Endothelial cell of umbilical vein (primary cell): ENCODE measurements at regions not wholly inside any gene's neighbourhood (a gene's known extent, or its start where the extent isn't known, plus 50 kb on each side); places are given as distances from the start of the nearest gene placed in this dataset.

Experiments
- BruUV-seq: library from RNA; stranded (reverse); fragments of 400-500 nt; replicated peaks from 2 replicates; lab custom pipeline; 2021; lab: Mats Ljungman, UMichigan
- CTCF ChIA-PET: fragments of 300-600, 350-600 bp; sonication (Branson Sonifier 250); formaldehyde crosslinking; loops from one replicate; lab custom pipeline; 2021; ENCODE audit warnings: antibody characterized with exemption, inconsistent platforms; lab: Charles Lee
- POLR2A ChIA-PET: fragments of 300-600, 350-600 bp; sonication (Branson Sonifier 250); formaldehyde crosslinking; loops from one replicate; lab custom pipeline; 2021; ENCODE audit warnings: antibody characterized with exemption, inconsistent platforms; lab: Charles Lee
- DNase-seq: peaks from one replicate; pipeline ENCODE4 v3.0.0-alpha.2; 2011; ENCODE audit warnings: low read depth, low spot score
- FAIRE-seq: peaks from 2 replicates; lab custom pipeline; 2011; peaks lifted over from hg19 to GRCh38; lab: Jason Lieb, UNC
- H2AFZ ChIP-seq: 2 replicates; pipeline ENCODE4 v1.6.0; 2012; ENCODE audit warnings: low read depth, low read length, control low read depth, inconsistent platforms
- H3K27ac ChIP-seq: 2 replicates; pipeline ENCODE4 v1.5.1; 2011; ENCODE audit warnings: low read depth, mild to moderate bottlenecking, control low read depth, low read length, moderate library complexity; ENCODE audit not compliant: insufficient read depth
- H3K27me3 ChIP-seq, 2 experiments: 2 replicates each; pipeline versions ENCODE4 v1.6.0 to v1.6.1; 2011; ENCODE audit warnings: low read length in 2 of 2, mixed read lengths in 1 of 2; ENCODE audit not compliant: control insufficient read depth in 2 of 2, insufficient read depth in 2 of 2
- H3K36me3 ChIP-seq, 2 experiments: 2 replicates in 1 of 2; 3 replicates in 1 of 2; pipeline ENCODE4 v1.5.1; 2011; ENCODE audit warnings: low read length in 2 of 2, mild to moderate bottlenecking in 1 of 2, moderate library complexity in 1 of 2; ENCODE audit not compliant: control insufficient read depth in 2 of 2, insufficient read depth in 2 of 2; ENCODE audit errors: extremely low read depth in 1 of 2
- H3K4me1 ChIP-seq: 3 replicates; pipeline ENCODE4 v1.5.1; 2011; ENCODE audit warnings: mild to moderate bottlenecking, low read length; ENCODE audit not compliant: control insufficient read depth, insufficient read depth; ENCODE audit errors: extremely low read depth
- H3K4me2 ChIP-seq: 2 replicates; pipeline ENCODE4 v1.6.1; 2011; ENCODE audit warnings: low read length, control low read depth, mixed read lengths; ENCODE audit not compliant: insufficient read depth
- H3K4me3 ChIP-seq, 3 experiments: fragments of 200-600 bp in 1 of 3; sonication (generic), shearing (Covaris generic) in 1 of 3; replicated peaks in 1 of 3; 2 replicates each; pipeline ENCODE4 v1.5.1; 2011 to 2016; ENCODE audit warnings: control low read depth in 3 of 3, low read length in 3 of 3, mild to moderate bottlenecking in 2 of 3, inconsistent platforms in 1 of 3, low read depth in 1 of 3, moderate library complexity in 1 of 3; ENCODE audit not compliant: insufficient read depth in 1 of 3
- H3K79me2 ChIP-seq: 2 replicates; pipeline ENCODE4 v1.6.0; 2012; ENCODE audit warnings: low read length, inconsistent platforms; ENCODE audit not compliant: control insufficient read depth, insufficient read depth
- H3K9ac ChIP-seq: replicated peaks from 2 replicates; pipeline ENCODE3; 2011; ENCODE audit warnings: low read length, control low read depth; ENCODE audit not compliant: insufficient read depth; ENCODE audit errors: extremely low read depth
- H3K9me1 ChIP-seq: replicated peaks from 3 replicates; pipeline ENCODE4 v1.6.0; 2011; ENCODE audit warnings: mild to moderate bottlenecking, low read length; ENCODE audit not compliant: control insufficient read depth, insufficient read depth; ENCODE audit errors: extremely low read depth
- H3K9me3 ChIP-seq: replicated peaks from 2 replicates; pipeline ENCODE4 v1.5.1; 2012; ENCODE audit warnings: low read length, inconsistent platforms; ENCODE audit not compliant: control insufficient read depth, insufficient read depth
- H4K20me1 ChIP-seq: replicated peaks from 2 replicates; pipeline ENCODE3; 2011; ENCODE audit warnings: mild to moderate bottlenecking, low read length; ENCODE audit not compliant: control insufficient read depth, insufficient read depth; ENCODE audit errors: extremely low read depth
- CTCF ChIP-seq, 2 donors: IDR thresholded peaks; 1 replicate in 1 of 2; 2 replicates in 1 of 2; pipeline ENCODE4 v1.5.1; 2011; ENCODE audit warnings: low read length in 2 of 2, mild to moderate bottlenecking in 2 of 2, moderate library complexity in 2 of 2, control low read depth in 1 of 2, inconsistent platforms in 1 of 2, low read depth in 1 of 2; ENCODE audit not compliant: insufficient read depth in 1 of 2; ENCODE audit errors: extremely low read depth in 1 of 2
- EZH2 ChIP-seq: IDR thresholded peaks from 2 replicates; pipeline ENCODE4 v1.6.1; 2012; ENCODE audit warnings: borderline replicate concordance, low read depth, mild to moderate bottlenecking, moderate library complexity, low read length, inconsistent platforms; ENCODE audit not compliant: severe bottlenecking
- FOS ChIP-seq: IDR thresholded peaks from 2 replicates; pipeline ENCODE4 v1.6.1; 2011; ENCODE audit warnings: mild to moderate bottlenecking, low read length, moderate library complexity, borderline replicate concordance; ENCODE audit not compliant: insufficient read depth
- GATA2 ChIP-seq: IDR thresholded peaks from 2 replicates; pipeline ENCODE4 v1.7.0; 2011; ENCODE audit warnings: low read depth, mild to moderate bottlenecking, moderate library complexity, mixed read lengths, low read length; ENCODE audit not compliant: insufficient read length, insufficient read depth
- JUN ChIP-seq: IDR thresholded peaks from 2 replicates; pipeline ENCODE4 v1.6.1; 2011; ENCODE audit warnings: borderline replicate concordance, low read depth; ENCODE audit not compliant: insufficient read length, insufficient read depth
- MAX ChIP-seq: IDR thresholded peaks from 2 replicates; pipeline ENCODE4 v1.6.1; 2011; ENCODE audit not compliant: insufficient read depth, insufficient read length
- MYC ChIP-seq: IDR thresholded peaks from one replicate; pipeline ENCODE4 v1.6.1; 2011; ENCODE audit warnings: mild to moderate bottlenecking, low read depth, low read length
- POLR2A ChIP-seq: IDR thresholded peaks from 2 replicates; pipeline ENCODE4 v1.6.1; 2012; ENCODE audit warnings: low read depth, mild to moderate bottlenecking, control low read depth, low read length
- POLR2AphosphoS5 ChIP-seq: IDR thresholded peaks from 2 replicates; pipeline ENCODE4 v1.6.1; 2012; ENCODE audit warnings: low read depth, mild to moderate bottlenecking, control low read depth, low read length, moderate library complexity; ENCODE audit not compliant: insufficient read depth
- dilution Hi-C: fragments of 300-500 bp; cut with MboI; formaldehyde crosslinking; loops from one replicate; pipeline ENCODE4 v1.15.0; 2019; ENCODE audit warnings: low sequenced_read_pairs; ENCODE audit not compliant: extremely low pct_ligation_motif_present
- intact Hi-C: fragments of 100-400 bp; cut with micrococcal nuclease; formaldehyde crosslinking; loops from one replicate; pipeline ENCODE4 v1.10.0; 2022

- Histone ChIP-seq H3K4me2 (no peak overlapping the region), H3K36me3 (no peaks in the 10 kb centered on the region), H2AFZ (no peak overlapping the region), H3K79me2 (no peaks in the 10 kb centered on the region), H3K9me1 (no peaks in the 10 kb centered on the region), H3K4me3 (no peak overlapping the region), H3K4me1 (no peaks in the 10 kb centered on the region), H3K9me3 (no peaks in the 10 kb centered on the region), H3K27me3 (no peaks in the 10 kb centered on the region), H3K27ac (no peak overlapping the region), H3K9ac (no peak overlapping the region), H4K20me1 (no peaks in the 10 kb centered on the region)
- TF ChIP-seq MYC (no peak), FOS (no peak), POLR2AphosphoS5 (no peak), EZH2 (no peak), MAX (no peak), JUN (no peak), CTCF (IDR thresholded peaks at IDR 0.05; ENCODE audit: extremely low read depth in 1 of 2, insufficient read depth in 1 of 2, low read depth in 1 of 2, low read length in 2 of 2) (no peak), GATA2 (no peak), POLR2A (no peak)
- ChIA-PET POLR2A (no interaction called here), CTCF (no interaction called here)
- intact Hi-C loops (no loop called here), dilution Hi-C loops (no loop called here)
- no TSS peak for BruUV-seq
- DNase-seq (no peak), FAIRE-seq (no peak)
Measured at GRCh38 chr14:28365510-28365909, 401.1 kb upstream of the FOXG1 start.
